Neural cell (in vitro differentiated cells): ENCODE measurements at regions not wholly inside any gene's neighbourhood (a gene's known extent, or its start where the extent isn't known, plus 50 kb on each side); places are given as distances from the start of the nearest gene placed in this dataset.
A peak's percentile ranks its signal among the peaks of the same experiment; 100 is the strongest.

Experiments used
- CTCF ChIP-seq: fragments of 450-650 bp; IDR thresholded peaks from 2 replicates; pipeline ENCODE4 v1.5.1; 2014; ENCODE audit warnings: antibody characterized with exemption, mild to moderate bottlenecking, moderate library complexity; ENCODE audit not compliant: poor library complexity, severe bottlenecking
- EZH2 ChIP-seq: fragments of 200-600, 300-800 bp; shearing (Covaris generic), sonication (generic); IDR thresholded peaks from 2 replicates; pipeline ENCODE4 v1.6.1; 2014; ENCODE audit warnings: antibody characterized with exemption, low read length, borderline replicate concordance, mild to moderate bottlenecking; ENCODE audit not compliant: insufficient read depth, poor library complexity, severe bottlenecking
- MXI1 ChIP-seq: fragments of 450-650 bp; conservative IDR thresholded peaks from 2 replicates; pipeline ENCODE4 v1.6.1; 2014; ENCODE audit warnings: antibody characterized with exemption, mild to moderate bottlenecking; ENCODE audit not compliant: poor library complexity, severe bottlenecking
- RAD21 ChIP-seq: fragments of 450-650 bp; conservative IDR thresholded peaks from 2 replicates; pipeline ENCODE4 v1.6.1; 2014; ENCODE audit warnings: antibody characterized with exemption, mild to moderate bottlenecking, moderate library complexity
- SMC3 ChIP-seq: fragments of 450-650 bp; conservative IDR thresholded peaks from 2 replicates; pipeline ENCODE4 v1.6.1; 2014; ENCODE audit warnings: antibody characterized with exemption, mild to moderate bottlenecking, moderate library complexity; ENCODE audit not compliant: poor library complexity

GRCh38 chr13:97574926-97575325 lies 141.0 kb downstream of the RAP2A start:
- TF ChIP-seq RAD21 (no peak), CTCF (peak; percentile 19), MXI1 (no peak), EZH2 (no peak), SMC3 (no peak)
